B cell (primary cell): ENCODE measurements at regions not wholly inside any gene's neighbourhood (a gene's known extent, or its start where the extent isn't known, plus 50 kb on each side); places are given as distances from the start of the nearest gene placed in this dataset.

Source experiments
- CTCF ChIP-seq: fragments of 200-600 bp; IDR thresholded peaks from one replicate; pipeline ENCODE4 v1.8.0; 2022; ENCODE audit warnings: antibody characterized with exemption, mild to moderate bottlenecking
- EZH2 ChIP-seq: IDR thresholded peaks from 2 replicates; pipeline ENCODE4 v1.6.1; 2012; ENCODE audit warnings: borderline replicate concordance, low read depth, mild to moderate bottlenecking, moderate library complexity, low read length; ENCODE audit not compliant: insufficient read depth, poor library complexity, severe bottlenecking

GRCh38 chr14:46519121-46519520 lies 132.5 kb downstream of the RPL10L start:
- TF ChIP-seq CTCF, result no peak
- no peak for TF ChIP-seq EZH2
